GM23338 (cell line): ENCODE measurements at regions not wholly inside any gene's neighbourhood (a gene's known extent, or its start where the extent isn't known, plus 50 kb on each side); places are given as distances from the start of the nearest gene placed in this dataset.

Source experiments
- POLR2AphosphoS5 ChIP-seq: IDR thresholded peaks from 2 replicates; pipeline ENCODE4 v1.6.1; 2016; ENCODE audit warnings: antibody characterized with exemption, low read depth
- STAT1 ChIP-seq: IDR thresholded peaks from one replicate; pipeline ENCODE4 v1.6.1; 2016; ENCODE audit warnings: antibody characterized with exemption; ENCODE audit not compliant: unreplicated experiment
- ZNF114 ChIP-seq: fragments of 250-450 bp; sonication (Bioruptor Pico); IDR thresholded peaks from 2 replicates; pipeline ENCODE4 v1.5.0; 2020; ENCODE audit warnings: mild to moderate bottlenecking, moderate library complexity
- ZNF462 ChIP-seq: fragments of 250-450 bp; sonication (Bioruptor Pico); IDR thresholded peaks from 2 replicates; pipeline ENCODE4 v1.5.0; 2020; ENCODE audit warnings: mild to moderate bottlenecking, moderate library complexity
- TF ChIP-seq, protein P1 (sequence below), 2 experiments: fragments of 200-600 bp in 1 of 2; sonication (generic) in 1 of 2; conservative IDR thresholded peaks; 2 replicates each; pipeline versions ENCODE4 v1.5.1 to v1.6.1; 2016 to 2017; ENCODE audit warnings: antibody characterized with exemption in 2 of 2, low read depth in 2 of 2, mild to moderate bottlenecking in 2 of 2, moderate library complexity in 1 of 2
- TF ChIP-seq, protein P2 (sequence below): IDR thresholded peaks from 2 replicates; pipeline ENCODE4 v1.6.1; 2016; ENCODE audit warnings: antibody characterized with exemption

- TF ChIP-seq, protein P1, sequence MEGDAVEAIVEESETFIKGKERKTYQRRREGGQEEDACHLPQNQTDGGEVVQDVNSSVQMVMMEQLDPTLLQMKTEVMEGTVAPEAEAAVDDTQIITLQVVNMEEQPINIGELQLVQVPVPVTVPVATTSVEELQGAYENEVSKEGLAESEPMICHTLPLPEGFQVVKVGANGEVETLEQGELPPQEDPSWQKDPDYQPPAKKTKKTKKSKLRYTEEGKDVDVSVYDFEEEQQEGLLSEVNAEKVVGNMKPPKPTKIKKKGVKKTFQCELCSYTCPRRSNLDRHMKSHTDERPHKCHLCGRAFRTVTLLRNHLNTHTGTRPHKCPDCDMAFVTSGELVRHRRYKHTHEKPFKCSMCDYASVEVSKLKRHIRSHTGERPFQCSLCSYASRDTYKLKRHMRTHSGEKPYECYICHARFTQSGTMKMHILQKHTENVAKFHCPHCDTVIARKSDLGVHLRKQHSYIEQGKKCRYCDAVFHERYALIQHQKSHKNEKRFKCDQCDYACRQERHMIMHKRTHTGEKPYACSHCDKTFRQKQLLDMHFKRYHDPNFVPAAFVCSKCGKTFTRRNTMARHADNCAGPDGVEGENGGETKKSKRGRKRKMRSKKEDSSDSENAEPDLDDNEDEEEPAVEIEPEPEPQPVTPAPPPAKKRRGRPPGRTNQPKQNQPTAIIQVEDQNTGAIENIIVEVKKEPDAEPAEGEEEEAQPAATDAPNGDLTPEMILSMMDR (conservative IDR thresholded peaks at IDR 0.05; ENCODE audit: low read depth in 2 of 2): no peak
- TF ChIP-seq, protein P2, sequence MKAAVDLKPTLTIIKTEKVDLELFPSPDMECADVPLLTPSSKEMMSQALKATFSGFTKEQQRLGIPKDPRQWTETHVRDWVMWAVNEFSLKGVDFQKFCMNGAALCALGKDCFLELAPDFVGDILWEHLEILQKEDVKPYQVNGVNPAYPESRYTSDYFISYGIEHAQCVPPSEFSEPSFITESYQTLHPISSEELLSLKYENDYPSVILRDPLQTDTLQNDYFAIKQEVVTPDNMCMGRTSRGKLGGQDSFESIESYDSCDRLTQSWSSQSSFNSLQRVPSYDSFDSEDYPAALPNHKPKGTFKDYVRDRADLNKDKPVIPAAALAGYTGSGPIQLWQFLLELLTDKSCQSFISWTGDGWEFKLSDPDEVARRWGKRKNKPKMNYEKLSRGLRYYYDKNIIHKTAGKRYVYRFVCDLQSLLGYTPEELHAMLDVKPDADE: no peak
- TF ChIP-seq POLR2AphosphoS5 (no peak), STAT1 (no peak), ZNF114 (no peak), ZNF462 (CRISPR knock-in tag) (no peak)
Observed at GRCh38 chr5:6810641-6811405, 97.6 kb downstream of the TENT4A start (continued).
